HG03521 (cell line): ENCODE measurements at regions not wholly inside any gene's neighbourhood (a gene's known extent, or its start where the extent isn't known, plus 50 kb on each side); places are given as distances from the start of the nearest gene placed in this dataset.
"Not testable (repeated sequence)": the region's sequence is repeated elsewhere in the genome, so short reads cannot be mapped to it uniquely, and the experiment has no call there.

Experiments used
- ATAC-seq: cut with Tn5 transposase; IDR thresholded peaks from one replicate; pipeline ENCODE4 v1.9.1; 2021; ENCODE audit warnings: mild to moderate bottlenecking, moderate library complexity; ENCODE audit not compliant: unreplicated experiment

- ATAC-seq: no peak
These were observed 482.8 kb downstream of the STIM2 start for GRCh38 chr4:27343411-27343810.

GRCh38 chr4:27350161-27350560 is 489.5 kb downstream of the STIM2 start:
- no peak for ATAC-seq

DNA sequence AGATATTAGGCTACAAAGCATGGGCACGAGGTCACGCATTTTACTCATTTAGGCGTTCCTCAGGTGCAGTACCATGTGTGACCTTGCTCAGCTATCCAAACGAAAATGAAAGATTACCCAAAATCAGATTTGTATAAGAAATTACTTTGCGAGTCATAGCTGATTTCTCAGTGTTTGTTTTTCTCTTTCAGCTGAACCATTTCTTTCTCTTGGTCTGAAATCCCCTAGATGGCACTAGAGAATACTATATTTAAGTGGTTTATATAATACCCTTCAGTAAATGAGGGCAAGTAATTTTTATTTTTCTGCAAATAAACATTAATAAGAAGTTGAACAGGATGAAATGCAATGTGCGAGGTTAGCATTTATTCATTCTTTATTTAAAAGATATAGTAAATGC is 496.6 kb downstream of the STIM2 start:
- no peak for ATAC-seq

DNA sequence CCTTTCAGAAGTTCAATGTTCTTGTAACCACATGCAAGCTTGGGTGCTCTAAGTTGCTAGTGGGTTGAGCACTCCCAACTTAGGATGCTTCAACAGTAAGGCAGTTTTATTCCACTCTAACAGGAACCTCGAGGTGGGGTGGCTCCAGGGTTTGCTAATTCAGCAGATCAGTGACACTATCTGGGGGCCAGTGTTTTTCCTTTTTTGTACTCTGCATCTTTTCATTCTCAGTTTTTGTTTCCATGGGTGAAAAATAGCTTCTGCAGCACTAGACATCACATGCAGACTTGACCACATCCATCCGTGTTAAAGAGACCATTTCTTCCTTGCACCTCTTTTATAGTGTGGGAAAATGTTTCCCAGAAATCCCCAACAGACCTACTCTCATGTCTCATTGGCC is 497.6 kb downstream of the STIM2 start:
- no peak for ATAC-seq

DNA sequence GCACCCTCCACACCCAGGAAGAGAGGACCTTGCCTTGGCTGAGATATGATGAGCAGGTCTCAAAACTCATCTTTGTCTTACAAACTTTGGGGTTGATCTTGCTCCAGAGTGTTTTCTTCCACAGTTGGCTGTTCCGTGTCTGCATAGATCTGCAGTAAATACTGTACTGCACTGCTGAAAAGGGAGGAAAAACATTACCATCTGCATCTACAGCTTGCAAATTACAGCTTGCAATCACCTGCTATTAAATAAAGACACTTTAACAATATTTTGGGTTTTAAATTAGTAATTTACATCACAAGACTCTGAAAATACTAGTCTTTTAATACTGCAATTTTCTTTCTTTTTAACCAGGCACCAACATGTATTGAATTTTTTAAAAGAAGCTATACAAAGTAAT is 499.5 kb downstream of the STIM2 start:
- ATAC-seq: no peak

DNA sequence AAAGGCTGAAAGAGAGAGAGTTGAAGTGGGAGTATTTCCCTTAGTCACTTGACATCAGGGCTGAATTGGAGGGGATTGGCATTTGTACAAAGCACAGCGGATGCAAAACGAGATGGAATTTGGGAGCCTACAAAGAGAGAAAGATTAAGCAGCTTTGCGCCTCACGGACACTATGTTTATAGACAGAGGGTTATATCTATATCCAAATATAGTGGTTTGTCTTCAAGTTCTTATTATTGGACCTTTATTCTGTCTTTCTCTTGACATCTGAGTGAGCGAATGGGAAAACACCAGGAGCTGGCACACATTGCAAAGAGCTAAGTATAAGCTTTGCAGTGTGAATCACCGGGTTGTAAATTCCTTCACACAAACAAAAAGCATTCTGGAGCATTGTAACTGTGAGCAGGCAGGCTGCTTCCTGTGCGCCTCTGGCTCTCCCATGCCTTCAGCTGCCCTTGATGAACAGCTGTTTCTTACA is 500.2 kb downstream of the STIM2 start:
- ATAC-seq: no peak

DNA sequence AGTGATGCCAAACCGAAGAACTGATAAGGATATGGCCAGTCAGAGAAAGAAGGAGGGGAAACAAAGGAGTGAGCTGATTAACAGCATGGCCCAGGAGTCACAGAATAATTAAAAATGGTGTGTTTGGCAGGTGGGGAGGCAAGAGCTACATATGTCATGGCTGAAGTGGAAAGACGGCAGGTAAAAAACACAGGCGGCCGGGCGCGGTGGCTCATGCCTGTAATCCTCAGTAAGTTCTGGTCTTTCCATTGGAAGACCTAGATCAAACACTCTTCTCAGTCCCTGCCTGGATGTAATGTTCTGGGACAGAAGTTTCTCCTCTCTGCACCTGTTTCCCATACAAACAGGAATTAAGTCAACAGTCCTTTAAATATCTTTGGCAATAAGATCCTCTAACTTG is 503.9 kb downstream of the STIM2 start:
- ATAC-seq: no peak

DNA sequence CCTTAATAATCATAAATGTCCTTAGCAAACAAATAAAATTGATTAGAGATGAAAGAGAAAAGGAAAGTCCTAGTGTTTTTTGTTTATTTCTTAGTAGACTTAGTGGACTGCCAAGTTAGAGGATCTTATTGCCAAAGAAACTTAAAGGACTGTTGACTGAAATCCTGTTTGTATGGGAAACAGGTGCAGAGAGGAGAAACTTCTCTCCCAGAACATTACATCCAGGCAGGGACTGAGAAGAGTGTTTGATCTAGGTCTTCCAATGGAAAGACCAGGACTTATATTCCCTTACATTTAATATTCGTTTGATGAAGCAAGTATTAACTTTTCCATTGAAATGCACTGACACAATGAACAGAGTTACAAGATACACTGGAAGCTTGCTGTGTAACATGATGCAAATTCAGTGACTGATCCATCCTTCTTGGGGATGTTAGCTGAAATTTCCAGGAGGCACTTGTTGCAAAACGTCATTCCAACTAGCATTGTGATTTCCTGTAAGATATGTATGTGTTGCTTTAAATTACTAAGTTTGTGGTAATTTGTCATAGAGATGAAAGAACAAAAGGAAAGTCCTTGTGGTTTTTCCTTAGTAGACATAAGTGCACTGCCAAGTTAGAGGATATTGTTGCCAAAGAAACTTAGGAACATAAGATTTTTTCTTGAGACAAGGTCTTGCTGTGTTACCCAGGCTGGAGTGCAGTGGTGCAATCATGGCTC is 505.6 kb downstream of the STIM2 start:
- no peak for ATAC-seq

DNA sequence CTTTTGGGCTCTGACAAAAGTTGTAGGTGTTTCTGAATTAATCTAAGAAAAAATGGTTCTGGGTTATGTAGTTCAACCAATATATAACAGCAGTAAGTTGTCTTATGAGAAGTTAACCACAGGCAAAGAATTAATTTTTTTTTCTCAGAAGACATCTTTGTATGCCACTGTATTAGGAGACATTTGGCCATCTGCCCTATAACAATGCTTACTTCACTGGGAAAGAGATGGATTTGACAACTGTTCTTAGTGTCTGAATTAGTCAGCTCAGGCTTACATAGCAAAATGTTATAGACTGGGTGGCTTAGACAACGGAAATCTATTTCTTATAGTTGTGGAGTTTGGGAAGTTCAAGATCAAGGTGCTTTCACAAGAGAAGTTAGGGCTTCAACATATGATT is 508.1 kb downstream of the STIM2 start:
- no peak for ATAC-seq

GRCh38 chr4:27381815-27382214 is 521.2 kb downstream of the STIM2 start:
- ATAC-seq: no peak

DNA sequence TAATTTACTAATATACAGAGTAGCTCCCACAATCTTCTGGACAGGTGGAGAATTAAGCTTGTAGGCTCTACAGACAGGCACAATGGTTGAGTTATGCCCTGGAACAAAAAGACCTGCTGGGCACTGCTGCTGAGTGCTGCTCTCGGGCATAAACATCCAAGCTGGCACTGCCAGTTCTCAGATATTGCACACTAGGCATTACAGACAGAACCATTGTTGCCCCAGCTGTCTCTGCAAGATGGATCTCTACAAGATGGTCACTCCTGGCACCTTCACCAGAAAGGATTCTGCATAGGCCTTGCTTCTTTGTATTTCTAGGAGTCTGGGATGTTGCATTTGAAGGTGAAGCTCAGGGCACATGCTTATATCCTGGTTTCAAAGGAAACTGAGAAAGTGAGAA is 527.1 kb downstream of the STIM2 start:
- ATAC-seq: no peak

DNA sequence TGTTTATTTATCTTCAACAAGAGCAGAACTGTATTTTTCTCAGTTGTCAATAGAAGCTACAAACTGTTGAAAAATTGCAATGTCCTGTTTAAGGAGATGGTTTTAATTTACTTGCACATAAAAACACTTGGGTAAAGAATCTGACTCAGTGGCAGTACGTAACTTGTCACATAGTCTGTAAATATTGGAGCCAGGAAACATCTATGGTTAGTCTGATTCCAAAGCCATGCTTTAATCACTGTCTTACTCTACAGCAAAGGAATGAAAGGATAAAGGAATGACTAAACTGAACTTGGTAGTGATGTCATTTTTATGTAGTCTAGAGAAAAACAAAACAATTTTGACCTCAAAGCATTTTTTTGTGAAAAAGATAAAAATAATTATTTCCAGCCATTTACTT is 537.2 kb downstream of the STIM2 start:
- ATAC-seq: no peak

- ATAC-seq: no peak
These were observed 538.1 kb downstream of the STIM2 start for GRCh38 chr4:27398631-27399310.

GRCh38 chr4:27407616-27408015 is 547.0 kb downstream of the STIM2 start:
- ATAC-seq: no peak

- ATAC-seq: no peak
These were observed 552.0 kb downstream of the STIM2 start for GRCh38 chr4:27412613-27413012.

DNA sequence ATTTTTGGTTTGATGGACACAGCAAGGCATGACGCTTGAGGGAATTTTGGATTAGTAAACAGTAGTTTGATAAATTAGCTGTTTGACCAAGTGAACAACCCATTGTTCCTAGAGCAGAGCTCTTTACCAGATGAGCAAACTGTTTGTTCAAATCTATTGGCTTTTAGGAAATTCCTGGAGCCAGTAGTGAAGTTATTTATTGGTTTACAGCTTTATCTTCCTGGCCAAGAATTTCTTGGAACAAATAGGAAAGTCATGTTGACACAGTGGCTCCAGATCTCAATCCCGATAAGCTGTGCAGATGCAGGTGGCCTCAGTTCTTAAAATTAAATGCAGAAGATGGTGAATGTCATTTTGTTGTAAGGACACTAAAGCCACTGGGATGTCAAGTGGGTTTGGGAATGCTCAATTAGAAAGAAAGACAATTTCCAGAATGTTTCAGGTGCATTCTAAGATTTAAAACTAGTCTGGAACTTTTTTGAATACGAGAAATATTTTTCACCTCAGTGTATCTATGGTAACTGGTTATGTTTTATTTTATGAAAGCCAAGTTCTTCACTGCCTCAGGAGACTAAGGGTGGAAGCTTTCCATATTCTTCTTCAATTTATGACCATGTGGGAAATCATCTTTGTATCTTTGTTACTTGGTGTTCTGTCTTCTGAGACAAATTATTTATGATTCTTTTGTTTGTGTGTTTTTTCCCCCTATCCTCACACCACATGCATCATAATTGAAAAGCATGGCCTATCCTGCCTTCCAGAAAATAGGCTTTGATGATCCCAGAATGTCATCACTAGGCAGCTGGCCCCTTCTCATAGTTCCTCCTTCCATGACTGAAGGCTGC is 554.5 kb downstream of the STIM2 start:
- no peak for ATAC-seq

GRCh38 chr4:27428661-27429060 is 568.0 kb downstream of the STIM2 start:
- no peak for ATAC-seq

- ATAC-seq: no peak
These were observed 568.8 kb downstream of the STIM2 start for GRCh38 chr4:27429364-27429871.

- no peak for ATAC-seq
These were observed 581.5 kb downstream of the STIM2 start for GRCh38 chr4:27442146-27442545.

DNA sequence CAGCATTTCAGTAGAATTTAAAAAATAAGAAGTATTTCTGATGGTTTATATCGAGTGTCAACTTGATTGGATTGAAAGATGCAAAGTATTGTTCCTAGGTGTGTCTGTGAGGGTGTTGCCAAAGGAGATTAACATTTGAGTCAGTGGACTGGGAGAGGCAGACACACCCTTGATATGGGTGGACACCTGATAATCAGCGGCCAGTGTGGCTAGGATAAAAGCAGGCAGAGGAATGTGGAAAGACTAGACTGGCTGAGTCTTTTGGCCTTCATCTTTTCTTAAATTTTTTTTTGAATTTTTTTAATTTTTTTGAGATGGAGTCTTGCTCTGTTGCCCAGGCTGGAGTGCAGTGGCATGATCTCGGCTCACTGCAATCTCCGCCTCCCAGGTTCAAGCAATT is 582.0 kb downstream of the STIM2 start:
- ATAC-seq: not testable (repeated sequence)

- no peak for ATAC-seq
These were observed 603.2 kb downstream of the STIM2 start for GRCh38 chr4:27463816-27464215.
